A549 (cell line): ENCODE measurements at regions not wholly inside any gene's neighbourhood (a gene's known extent, or its start where the extent isn't known, plus 50 kb on each side); places are given as distances from the start of the nearest gene placed in this dataset.

ENCODE experiments used
- CTCF ChIP-seq: fragments of >200 bp; sonication (Bioruptor Twin); formaldehyde crosslinking; IDR thresholded peaks from 3 replicates; pipeline ENCODE4 v1.5.1; 2016
- KDM1A ChIP-seq: fragments of 200-600 bp; sonication (generic); IDR thresholded peaks from 2 replicates; pipeline ENCODE4 v1.6.1; 2016; ENCODE audit warnings: low read depth, mild to moderate bottlenecking
- PHF8 ChIP-seq: fragments of 200-600 bp; sonication (generic); IDR thresholded peaks from 2 replicates; pipeline ENCODE4 v1.6.1; 2016; ENCODE audit warnings: low read depth, mild to moderate bottlenecking, antibody characterized with exemption, moderate library complexity, borderline replicate concordance
- POLR2A ChIP-seq: IDR thresholded peaks from 2 replicates; pipeline ENCODE4 v1.6.1; 2012; ENCODE audit warnings: mild to moderate bottlenecking, low read length
- RNF2 ChIP-seq: fragments of 200-600 bp; sonication (generic); IDR thresholded peaks from 2 replicates; pipeline ENCODE4 v1.6.1; 2016; ENCODE audit warnings: low read depth, mild to moderate bottlenecking, antibody characterized with exemption, moderate library complexity, borderline replicate concordance
- ZNF302 ChIP-seq: fragments of 250-450 bp; sonication (Bioruptor Pico); IDR thresholded peaks from 2 replicates; pipeline ENCODE4 v1.9.0; 2021; ENCODE audit warnings: inconsistent platforms, mild to moderate bottlenecking, moderate library complexity

- no peak for TF ChIP-seq KDM1A
- TF ChIP-seq POLR2A, result no peak
- TF ChIP-seq PHF8, result no peak
- no peak for TF ChIP-seq CTCF
- TF ChIP-seq RNF2, result no peak
- no peak for TF ChIP-seq ZNF302 (CRISPR knock-in tag)
Measured at GRCh38 chr1:87173231-87173630, 155.4 kb upstream of the LMO4 start.
